Breast epithelium (tissue), 4 donors: ENCODE measurements at regions not wholly inside any gene's neighbourhood (a gene's known extent, or its start where the extent isn't known, plus 50 kb on each side); places are given as distances from the start of the nearest gene placed in this dataset.
A peak's percentile ranks its signal among the peaks of the same experiment; 100 is the strongest.

Source experiments
- DNase-seq, 2 donors: peaks; one replicate each; pipeline ENCODE4 v3.0.0-alpha.2; 2019; ENCODE audit warnings: low spot score in 2 of 2
- H3K27ac ChIP-seq, 2 donors: fragments of 200-600 bp; sonication (generic) in 1 of 2; one replicate each; pipeline ENCODE4 v1.5.1; 2016 to 2019; ENCODE audit warnings: mild to moderate bottlenecking in 1 of 2
- H3K27me3 ChIP-seq, 2 donors: fragments of 200-600 bp; sonication (generic) in 1 of 2; one replicate each; pipeline versions ENCODE4 v1.5.1 to v1.6.0; 2017 to 2019; ENCODE audit warnings: control low read depth in 1 of 2, mild to moderate bottlenecking in 1 of 2
- H3K36me3 ChIP-seq: fragments of 200-600 bp; one replicate; pipeline ENCODE4 v1.5.1; 2019
- H3K4me1 ChIP-seq, 2 donors: fragments of 200-600 bp; sonication (generic); one replicate each; pipeline ENCODE4 v1.5.1; 2016 to 2019; ENCODE audit warnings: control low read depth in 1 of 2
- H3K4me3 ChIP-seq, 3 donors: fragments of 200-600 bp; sonication (generic); 1 replicate in 2 of 3; 2 replicates in 1 of 3; pipeline ENCODE4 v1.5.1; 2016 to 2019; ENCODE audit warnings: mild to moderate bottlenecking in 3 of 3, moderate library complexity in 2 of 3
- H3K9me3 ChIP-seq, 2 donors: fragments of 200-600 bp; sonication (generic) in 1 of 2; one replicate each; pipeline ENCODE4 v1.5.1; 2016 to 2019; ENCODE audit warnings: control low read depth in 1 of 2
- CTCF ChIP-seq, 3 donors: fragments of 450-650 bp; IDR thresholded peaks; one replicate each; pipeline ENCODE4 v1.5.1; 2016 to 2017; ENCODE audit warnings: antibody characterized with exemption in 3 of 3, mild to moderate bottlenecking in 3 of 3, moderate library complexity in 3 of 3
- POLR2A ChIP-seq: fragments of 450-650 bp; IDR thresholded peaks from one replicate; pipeline ENCODE4 v1.6.1; 2016; ENCODE audit warnings: antibody characterized with exemption, mild to moderate bottlenecking, moderate library complexity
- POLR2AphosphoS5 ChIP-seq, 3 donors: sonication (generic); formaldehyde crosslinking; IDR thresholded peaks; one replicate each; pipeline ENCODE4 v1.6.1; 2017; ENCODE audit warnings: antibody characterized with exemption in 3 of 3
- intact Hi-C: fragments of 100-400 bp; cut with DNase I; formaldehyde crosslinking; loops from one replicate; pipeline ENCODE4 v1.15.1; 2023; ENCODE audit warnings: low total_unique reads

GRCh38 chr3:184637705-184638104 lies 74.2 kb downstream of the MAGEF1 start:
- Histone ChIP-seq H3K4me3 (no peak overlapping the region), H3K27me3 (no peaks in the 10 kb centered on the region), H3K4me1 (peaks cover 0 to 9% of the 10 kb centered on the region in 2 donors), H3K36me3 (no peaks in the 10 kb centered on the region), H3K9me3 (no peaks in the 10 kb centered on the region), H3K27ac (no peak overlapping the region)
- no peak for TF ChIP-seq POLR2AphosphoS5 (IDR thresholded peaks at IDR 0.05)
- no peak for TF ChIP-seq POLR2A
- DNase-seq: no peak
- intact Hi-C loops: no loop called here

DNA sequence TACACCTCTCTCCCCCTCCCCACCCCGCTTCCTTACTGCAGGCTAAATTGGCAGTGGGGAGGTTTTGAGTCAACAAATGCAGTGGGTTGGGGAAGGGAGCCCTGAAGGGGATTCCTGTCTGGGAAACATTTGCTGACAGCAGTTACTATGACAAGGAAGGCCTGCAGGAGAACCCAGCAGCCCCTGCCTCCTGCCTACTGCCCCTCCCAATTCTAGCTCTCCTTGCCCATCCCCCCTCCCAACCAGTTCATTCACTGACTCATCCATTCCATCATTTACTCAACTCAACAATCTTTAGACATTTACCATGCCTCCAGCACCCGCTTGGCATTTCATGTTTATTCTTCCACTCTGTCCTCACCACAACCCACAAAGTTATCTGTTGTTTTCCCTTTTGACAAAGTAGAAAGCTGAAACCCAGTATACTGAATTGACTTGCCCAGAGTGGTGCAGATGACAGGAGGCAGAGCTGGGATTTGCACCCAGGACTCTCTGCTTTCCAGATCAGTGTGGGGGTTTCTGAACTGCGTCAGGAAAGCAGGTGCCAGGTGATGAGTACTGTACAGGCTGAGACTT lies 75.0 kb downstream of the MAGEF1 start:
- Histone ChIP-seq H3K27me3 (no peaks in the 10 kb centered on the region), H3K4me1 (peaks cover 0 to 9% of the 10 kb centered on the region in 2 donors), H3K9me3 (no peaks in the 10 kb centered on the region), H3K36me3 (no peaks in the 10 kb centered on the region), H3K4me3 (no peak overlapping the region), H3K27ac (peak overlapping the region; percentile 15 to 30)
- intact Hi-C loops: no loop called here
- peak; percentile 35 to 77 for DNase-seq
- TF ChIP-seq CTCF (IDR thresholded peaks at IDR 0.05) (no peak), POLR2A (no peak), POLR2AphosphoS5 (IDR thresholded peaks at IDR 0.05) (no peak)

DNA sequence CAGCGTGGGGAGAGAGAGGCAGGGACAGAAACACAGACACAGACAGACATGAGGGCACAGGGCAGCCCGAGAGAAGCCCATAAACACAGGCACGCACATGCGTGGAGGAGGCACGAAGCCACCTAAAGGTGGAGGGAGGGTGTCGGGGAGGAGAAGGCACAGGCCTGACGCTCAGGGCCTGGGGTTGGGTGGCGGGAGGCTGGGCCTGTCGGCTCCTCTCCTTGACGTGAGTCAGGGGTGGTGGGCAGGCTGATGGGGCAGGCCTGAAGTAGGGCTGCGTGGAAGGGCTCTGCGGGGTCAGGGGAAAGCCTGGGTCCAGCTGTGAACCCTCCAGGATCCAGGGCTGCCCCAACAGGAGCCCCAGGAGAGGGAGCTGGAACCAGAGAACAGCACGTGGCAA lies 74.2 kb downstream of the EPHB3 start:
- Histone ChIP-seq H3K27me3 (no peaks in the 10 kb centered on the region), H3K27ac (peak overlapping the region; percentile 71 to 75), H3K4me3 (no peak overlapping the region), H3K36me3 (no peaks in the 10 kb centered on the region), H3K4me1 (peaks cover 0 to 9% of the 10 kb centered on the region in 2 donors), H3K9me3 (no peaks in the 10 kb centered on the region)
- no peak for DNase-seq
- intact Hi-C loops: no loop called here
- TF ChIP-seq CTCF (IDR thresholded peaks at IDR 0.05) (no peak), POLR2AphosphoS5 (IDR thresholded peaks at IDR 0.05) (no peak), POLR2A (no peak)

- no peak for TF ChIP-seq POLR2AphosphoS5 (IDR thresholded peaks at IDR 0.05)
- TF ChIP-seq POLR2A: no peak
- TF ChIP-seq CTCF (IDR thresholded peaks at IDR 0.05): no peak
- intact Hi-C loops: no loop called here
- DNase-seq: peak in 1 of 2 donors; percentile 65
- Histone ChIP-seq H3K4me3 (no peak overlapping the region), H3K27me3 (no peaks in the 10 kb centered on the region), H3K9me3 (no peaks in the 10 kb centered on the region), H3K36me3 (no peaks in the 10 kb centered on the region), H3K4me1 (peaks cover 0 to 9% of the 10 kb centered on the region in 2 donors), H3K27ac (peak overlapping the region; percentile 71 to 75)
Measured at GRCh38 chr3:184635126-184635525, 73.5 kb downstream of the EPHB3 start.

GRCh38 chr3:184633237-184633579 lies 71.6 kb downstream of the EPHB3 start:
- Histone ChIP-seq H3K4me3 (no peak overlapping the region), H3K27ac (no peak overlapping the region), H3K27me3 (no peaks in the 10 kb centered on the region), H3K4me1 (peaks cover 0 to 9% of the 10 kb centered on the region in 2 donors), H3K36me3 (no peaks in the 10 kb centered on the region), H3K9me3 (no peaks in the 10 kb centered on the region)
- intact Hi-C loops: no loop called here
- TF ChIP-seq CTCF (IDR thresholded peaks at IDR 0.05): no peak
- TF ChIP-seq POLR2A: no peak
- no peak for TF ChIP-seq POLR2AphosphoS5 (IDR thresholded peaks at IDR 0.05)
- no peak for DNase-seq
